ENCODE measurements at regions not wholly inside any gene's neighbourhood (a gene's known extent, or its start where the extent isn't known, plus 50 kb on each side); places are given as distances from the start of the nearest gene placed in this dataset.
"Not testable (repeated sequence)": the region's sequence is repeated elsewhere in the genome, so short reads cannot be mapped to it uniquely, and the experiment has no call there.

DNA sequence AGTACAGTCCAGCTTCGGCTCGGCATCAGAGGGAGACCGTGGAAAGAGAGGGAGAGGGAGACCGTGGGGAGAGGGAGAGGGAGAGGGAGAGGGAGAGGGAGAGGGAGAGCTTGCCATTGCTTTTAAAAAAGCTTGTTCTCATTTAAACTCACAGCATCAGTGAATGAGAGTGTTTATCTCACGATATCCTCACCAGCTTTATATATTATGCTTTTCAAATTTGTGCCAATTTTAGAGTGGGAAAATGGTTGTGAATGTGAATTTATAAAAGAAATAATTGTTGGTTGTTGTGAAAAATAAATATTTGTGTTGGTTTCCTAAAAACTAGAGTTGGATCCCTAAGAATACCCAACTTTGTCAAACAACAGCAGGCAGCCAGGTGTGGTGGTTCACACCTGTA lies 170.1 kb downstream of the NRN1 start:
- DNase-seq = not testable (repeated sequence)

- DNase-seq = no peak
Measured at GRCh38 chr6:5833120-5833519, 173.6 kb downstream of the NRN1 start.

GRCh38 chr6:5832668-5833067 lies 174.1 kb downstream of the NRN1 start:
- no peak for DNase-seq

- DNase-seq = not testable (repeated sequence)
Measured at GRCh38 chr6:5831219-5831862, 175.4 kb downstream of the NRN1 start.

- DNase-seq = no peak
Measured at GRCh38 chr6:5828296-5828695, 178.4 kb downstream of the NRN1 start.

DNA sequence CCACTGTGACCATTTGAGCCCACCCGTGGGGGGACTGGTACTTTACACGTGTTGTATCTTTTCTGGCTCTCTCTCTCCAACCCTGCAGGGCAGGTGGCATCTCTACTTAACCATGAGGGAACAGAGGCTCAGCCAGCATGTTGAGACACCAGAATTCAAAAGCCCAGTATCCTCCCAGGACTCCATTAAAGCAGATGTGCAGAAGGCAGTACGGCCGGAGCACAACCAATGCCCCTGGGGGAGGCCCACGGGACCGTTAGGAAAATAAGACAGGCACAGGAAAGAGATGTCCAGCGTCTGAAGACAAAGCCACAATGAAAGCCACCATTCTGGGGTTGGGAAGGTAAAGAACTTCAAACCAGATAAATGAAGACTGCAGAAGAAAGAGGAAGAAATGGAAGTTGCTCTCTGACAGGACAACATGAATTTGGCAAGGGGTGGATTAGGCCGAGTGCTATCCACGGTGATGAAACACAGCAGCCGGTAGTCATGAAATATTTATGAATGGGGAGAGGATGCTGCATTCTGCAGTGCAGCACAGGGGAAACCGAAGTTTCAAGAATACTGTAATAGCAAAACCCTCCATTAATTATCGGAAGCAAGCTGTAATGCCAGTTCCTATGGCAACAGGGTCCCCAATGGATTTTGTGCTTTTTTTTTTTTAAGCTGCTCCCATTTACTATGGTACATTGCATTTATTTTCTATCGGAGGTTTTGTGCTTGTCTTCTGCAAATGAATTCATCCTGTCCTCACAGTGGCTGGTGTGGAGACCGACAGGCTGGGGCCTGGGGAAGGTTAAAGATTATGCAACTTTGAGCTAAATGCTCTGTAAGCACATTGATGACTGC lies 179.4 kb downstream of the NRN1 start:
- DNase-seq = no peak

- not testable (repeated sequence) for DNase-seq
Measured at GRCh38 chr6:5824382-5824983, 182.2 kb downstream of the NRN1 start.

Measured in NCI-H2171 (cell line).